ENCODE measurements at regions not wholly inside any gene's neighbourhood (a gene's known extent, or its start where the extent isn't known, plus 50 kb on each side); places are given as distances from the start of the nearest gene placed in this dataset.
A peak's percentile ranks its signal among the peaks of the same experiment; 100 is the strongest.

DNA sequence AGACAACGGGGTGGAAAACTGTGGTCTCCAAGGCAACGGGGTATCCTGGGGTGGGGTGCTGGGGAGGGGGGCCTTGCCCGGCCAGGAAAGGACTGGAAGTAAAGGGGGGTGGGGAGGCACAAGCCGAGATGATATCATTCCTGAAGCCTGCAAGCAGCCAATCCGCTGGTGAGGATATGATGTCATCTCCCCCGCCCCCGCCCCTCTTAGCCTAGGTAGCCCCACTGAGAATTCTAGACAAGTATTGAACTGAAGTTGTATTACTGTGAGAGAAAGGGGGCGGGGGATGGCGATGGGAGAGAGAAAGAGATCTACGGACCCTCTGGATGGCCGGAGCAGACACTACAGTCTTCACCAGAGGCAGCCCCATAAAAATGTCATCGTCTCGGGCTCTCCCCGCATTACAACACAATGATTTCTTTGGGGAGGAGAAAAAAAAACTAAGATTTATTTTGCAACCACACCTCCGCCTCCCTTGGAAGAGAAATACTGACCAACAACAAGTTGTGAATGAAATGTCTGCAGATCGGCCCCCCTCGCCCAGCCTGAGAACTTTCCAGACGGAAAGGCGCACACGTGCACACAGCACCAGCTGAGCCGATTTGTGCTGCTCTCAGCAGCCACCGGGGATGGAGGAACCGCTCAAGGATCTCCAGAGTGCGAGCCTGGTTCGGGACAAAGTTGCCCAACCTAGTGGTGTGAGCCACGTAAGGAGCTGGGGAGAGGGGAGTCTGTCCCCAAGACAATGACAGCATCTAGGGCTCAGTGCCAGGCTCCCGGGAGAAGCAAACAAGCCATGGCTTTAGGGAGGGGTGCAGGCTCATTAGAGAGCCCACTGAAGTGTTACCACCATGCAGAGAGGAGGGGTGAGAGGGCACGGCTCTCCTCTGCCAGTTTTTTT is 222.1 kb downstream of the SOX9 start:
- DNase-seq (ENCODE audit: low read depth) = peak; percentile 68

DNA sequence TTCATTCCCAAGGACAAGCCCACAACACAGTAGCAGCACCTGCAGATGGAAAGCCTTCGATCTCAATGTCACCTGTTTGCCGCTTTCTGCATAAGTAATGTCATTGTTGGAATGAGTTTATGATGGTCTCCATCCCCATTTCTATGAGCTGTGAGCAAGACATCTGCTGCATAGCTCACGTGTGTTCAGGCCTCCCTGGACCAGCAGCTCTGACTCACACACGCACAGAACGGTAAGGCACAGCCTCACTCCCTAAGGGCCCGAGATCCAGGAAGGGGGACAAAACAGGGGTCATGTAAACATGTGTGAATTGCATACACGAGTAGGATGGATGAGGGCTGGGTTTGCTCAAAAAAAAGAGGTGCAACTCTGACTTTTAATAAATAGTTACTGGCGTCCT is 223.1 kb downstream of the SOX9 start:
- DNase-seq (ENCODE audit: low read depth) = peak; percentile 41

DNA sequence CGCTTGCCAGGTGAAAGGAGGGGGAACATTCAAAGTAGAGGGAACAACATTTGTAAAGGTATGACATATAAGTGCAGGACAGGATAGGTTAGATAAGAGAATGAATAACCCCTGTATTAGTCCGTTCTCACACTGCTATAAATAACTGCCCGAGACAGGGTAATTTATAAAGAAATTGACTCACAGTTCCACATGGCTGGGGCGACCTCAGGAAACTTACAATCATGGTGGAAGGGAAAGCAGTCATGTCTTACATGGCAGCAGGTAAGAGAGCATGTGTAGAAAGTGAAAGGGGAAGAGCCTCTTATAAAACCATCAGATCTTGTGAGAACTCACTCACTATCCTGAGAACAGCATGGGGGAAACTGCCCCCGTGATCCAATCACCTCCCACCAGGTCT is 223.8 kb downstream of the SOX9 start:
- DNase-seq (ENCODE audit: low read depth) = peak; percentile 44

DNA sequence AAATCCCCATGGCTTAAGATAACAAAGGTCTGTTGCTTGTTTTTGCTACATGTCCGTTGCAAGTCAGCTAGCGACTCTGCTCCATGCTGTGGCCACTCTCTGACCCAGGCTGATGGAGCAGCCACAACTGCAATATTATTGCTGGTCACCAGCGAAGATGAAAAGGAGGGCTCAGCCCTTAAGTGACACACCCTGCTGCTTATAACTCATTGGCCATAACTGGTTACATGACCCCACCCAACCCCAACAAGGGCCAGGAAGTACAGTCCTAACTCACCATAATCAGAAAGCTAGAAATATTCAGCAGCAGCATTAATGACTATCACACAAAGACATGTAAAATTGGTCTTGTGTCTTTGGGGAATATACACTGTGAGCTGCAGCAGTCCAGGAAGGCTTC is 224.3 kb downstream of the SOX9 start:
- DNase-seq (ENCODE audit: low read depth) = no peak

DNA sequence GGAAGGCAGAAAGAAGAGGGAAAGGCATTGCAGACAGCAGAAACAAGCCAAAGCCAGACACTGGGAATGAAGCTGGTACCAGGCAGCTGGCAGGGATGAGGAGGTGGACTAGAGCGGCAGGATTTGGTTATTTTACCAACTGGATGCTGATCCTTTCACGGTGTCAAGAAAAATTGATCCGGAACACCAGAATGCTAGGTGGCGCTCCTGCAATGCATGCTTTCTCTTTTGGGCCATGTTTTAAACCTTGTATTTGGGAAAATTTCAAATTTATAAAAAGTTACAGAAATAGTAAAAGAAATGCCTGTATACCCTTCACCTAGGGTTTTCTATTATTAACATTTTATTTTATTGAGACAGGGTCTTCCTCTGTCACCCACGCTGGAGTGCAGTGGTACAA is 224.7 kb downstream of the SOX9 start:
- DNase-seq (ENCODE audit: low read depth) = no peak

DNA sequence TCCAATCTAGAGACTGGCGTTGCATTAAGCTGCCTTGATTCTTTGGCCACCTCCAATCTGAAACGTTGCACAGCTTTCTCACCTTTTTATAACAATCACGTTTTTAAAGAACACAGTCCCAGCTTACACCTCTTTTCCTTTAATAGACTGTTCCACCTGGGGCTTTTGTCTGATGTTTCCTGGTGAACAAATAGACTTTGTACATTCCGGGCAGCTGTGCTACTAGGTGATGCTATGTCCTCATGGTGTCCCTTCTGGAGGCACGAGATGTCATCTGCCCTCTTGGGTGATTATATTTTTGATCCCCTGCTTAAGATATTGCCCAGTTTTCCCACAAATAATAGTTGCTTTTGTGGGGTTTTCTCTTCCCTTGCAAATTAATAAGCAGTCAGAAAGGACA is 225.5 kb downstream of the SOX9 start:
- no peak for DNase-seq (ENCODE audit: low read depth)

DNA sequence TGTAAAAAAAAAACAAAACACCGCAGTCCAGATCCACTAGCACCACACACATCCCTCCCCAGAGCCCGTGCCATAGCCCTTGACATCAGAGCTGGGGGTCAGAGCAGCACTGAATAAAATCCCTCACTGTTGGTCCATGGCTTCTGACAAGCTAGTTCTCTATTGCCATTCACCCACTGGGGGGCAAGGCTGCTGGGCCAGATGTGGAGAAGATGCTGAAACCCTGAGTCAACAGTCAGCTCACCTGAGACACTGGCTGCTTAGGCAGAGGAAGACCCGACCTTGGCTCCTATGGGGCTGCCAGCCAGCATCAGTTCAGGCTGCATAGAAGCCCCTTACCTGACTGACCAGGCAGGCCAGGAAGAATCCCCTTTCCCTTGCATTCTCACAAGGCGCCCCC is 228.2 kb downstream of the SOX9 start:
- DNase-seq (ENCODE audit: low read depth) = no peak

DNA sequence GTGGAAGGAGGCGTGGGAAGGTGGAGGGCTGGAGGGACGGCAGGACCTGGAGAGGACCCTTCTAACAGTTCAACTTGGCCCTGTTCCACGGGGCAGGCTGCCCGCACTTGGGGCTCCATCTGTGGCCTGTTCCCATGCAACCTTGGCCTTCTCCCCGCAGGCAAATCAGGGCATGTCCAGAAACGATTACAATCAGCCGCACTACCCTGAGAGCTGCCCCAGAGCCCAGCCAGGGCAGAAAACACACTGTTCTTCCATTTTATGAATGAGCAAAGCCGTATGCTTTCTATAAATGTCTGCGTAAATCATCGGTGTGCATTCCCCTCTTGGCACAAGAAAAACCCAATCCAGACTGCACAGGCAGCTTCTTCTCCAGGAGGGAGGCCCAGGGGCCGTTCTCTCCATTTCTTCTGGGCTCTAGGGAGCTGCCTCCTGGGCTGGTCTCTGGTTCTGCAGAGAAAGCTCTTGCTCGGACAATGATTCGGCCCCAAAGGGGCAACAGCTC is 228.7 kb downstream of the SOX9 start:
- no peak for DNase-seq (ENCODE audit: low read depth)

DNA sequence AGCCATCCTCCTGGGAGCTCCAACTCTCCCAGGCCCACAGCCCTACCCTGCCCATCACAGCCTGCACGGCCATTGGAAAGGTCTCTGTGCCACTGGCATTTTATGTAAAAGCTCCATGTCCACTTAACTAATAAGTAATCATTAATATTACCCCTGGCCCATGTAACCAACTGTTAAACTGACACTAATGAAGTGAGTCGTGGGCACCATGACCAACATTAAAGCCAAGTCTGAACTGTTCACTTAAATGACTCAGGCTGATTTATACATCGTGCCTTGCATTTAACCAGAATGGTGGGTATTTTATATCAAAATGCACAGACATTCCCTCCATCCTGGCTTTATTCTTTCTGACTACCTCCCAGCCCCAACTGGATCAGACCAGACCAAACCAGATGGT is 229.3 kb downstream of the SOX9 start:
- DNase-seq (ENCODE audit: low read depth) = peak; percentile 77

DNA sequence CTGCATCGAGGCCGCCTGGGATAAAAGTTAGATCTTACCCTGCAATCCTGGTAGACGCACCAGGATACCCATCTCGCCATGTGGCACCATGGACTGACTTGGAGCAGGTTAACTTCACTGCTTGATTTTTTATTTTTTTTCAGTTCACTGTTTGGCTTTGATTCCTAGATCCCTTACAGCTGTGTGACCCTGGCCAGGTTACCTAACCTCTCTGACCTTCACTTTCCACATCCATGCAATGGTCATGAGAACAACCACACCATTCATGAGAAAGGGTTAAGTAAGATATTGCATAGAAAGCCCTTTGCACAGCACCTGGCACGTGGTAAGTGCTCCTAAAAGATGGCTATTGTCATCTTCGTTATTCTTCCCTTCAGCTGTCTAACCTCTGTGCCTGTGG is 230.5 kb downstream of the SOX9 start:
- DNase-seq (ENCODE audit: low read depth) = no peak

DNA sequence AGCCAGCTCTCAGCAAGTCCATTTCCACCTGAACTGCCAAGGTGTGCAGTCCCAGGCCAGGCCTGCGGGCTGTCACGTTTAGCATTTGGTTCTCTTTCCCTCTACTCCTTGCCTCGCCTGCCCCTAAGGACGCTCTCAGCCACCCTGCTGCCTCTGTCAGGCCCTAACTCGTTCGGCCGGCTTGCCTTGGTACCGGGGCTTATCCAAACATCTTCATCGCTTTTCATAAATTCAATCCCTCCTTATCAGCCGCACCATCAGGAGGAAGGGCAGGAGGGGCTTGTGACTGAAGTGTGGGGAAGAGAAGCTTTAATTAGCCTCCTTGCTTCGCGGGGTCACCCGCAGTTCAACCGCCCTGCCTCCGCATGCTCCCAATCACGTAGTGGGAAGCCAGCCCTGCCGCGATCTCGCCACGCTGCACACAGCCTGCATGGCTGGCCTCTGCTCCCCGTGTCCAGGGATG is 231.1 kb downstream of the SOX9 start:
- DNase-seq (ENCODE audit: low read depth) = no peak

DNA sequence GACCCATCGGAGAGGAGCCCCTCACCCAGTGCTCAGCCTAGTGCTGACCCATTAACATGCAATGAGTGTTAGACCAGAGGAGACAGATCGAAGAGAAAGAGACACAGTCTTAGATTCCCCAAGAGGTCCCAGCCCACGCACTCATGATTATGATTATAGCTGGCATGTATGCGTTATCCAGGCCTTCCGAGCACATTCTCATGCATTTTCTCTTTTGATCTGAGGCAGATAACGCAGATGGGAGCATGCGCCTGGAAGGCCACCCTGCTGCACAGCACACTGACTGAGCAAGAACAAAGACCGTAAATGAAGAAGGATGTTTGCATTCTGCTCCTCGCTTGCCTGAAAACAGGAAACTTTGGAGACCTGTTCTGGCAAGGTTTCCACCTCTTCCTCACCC is 232.7 kb downstream of the SOX9 start:
- DNase-seq (ENCODE audit: low read depth) = no peak

DNA sequence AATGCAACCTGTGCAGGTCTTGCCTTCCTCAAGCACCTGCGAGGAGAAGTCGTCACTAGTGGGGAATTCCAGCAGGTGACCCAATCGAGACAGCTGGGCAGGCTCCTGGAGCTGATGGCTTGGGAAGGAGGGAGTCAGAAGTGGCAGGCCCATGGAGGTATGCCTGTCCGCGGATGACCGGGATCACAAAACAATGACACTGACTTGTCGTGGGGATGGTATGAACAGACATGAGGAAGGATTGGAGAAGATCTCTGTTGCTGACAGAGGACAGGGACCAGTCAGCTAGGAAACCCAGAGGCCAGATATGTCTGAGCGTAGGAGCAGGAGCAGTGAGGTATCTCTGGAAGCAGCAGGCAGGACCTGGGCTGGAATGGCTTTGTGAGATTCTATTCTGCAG is 233.3 kb downstream of the SOX9 start:
- no peak for DNase-seq (ENCODE audit: low read depth)

DNA sequence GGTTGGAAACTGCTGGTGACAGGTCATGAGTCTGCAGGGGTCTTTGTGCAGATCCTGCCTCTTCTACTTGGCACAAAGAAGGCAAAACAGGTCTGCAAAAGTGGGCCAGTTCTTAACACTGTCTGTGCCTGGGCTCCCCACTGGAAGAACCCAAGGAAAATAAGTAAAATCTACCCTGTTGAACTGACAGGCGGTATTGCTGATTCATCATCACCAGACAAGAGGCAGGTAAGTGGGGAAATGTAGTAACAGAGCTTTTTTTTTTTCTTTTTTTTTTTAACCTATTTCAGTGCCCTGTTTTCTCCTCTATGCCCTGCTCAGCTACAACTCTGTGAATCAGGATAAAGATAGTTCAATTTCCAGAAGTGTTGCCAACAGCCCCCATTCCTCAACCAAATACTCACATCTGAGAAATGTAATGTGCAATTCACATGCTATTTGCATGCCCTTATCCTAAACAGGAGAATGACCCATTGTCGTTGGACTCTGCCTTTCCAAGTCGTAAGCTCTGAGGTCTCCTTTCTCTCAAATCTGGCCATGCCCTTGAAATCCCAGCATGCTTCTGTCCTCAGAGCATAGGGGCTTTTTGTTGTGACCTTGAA is 237.0 kb downstream of the SOX9 start:
- DNase-seq (ENCODE audit: low read depth) = no peak

DNA sequence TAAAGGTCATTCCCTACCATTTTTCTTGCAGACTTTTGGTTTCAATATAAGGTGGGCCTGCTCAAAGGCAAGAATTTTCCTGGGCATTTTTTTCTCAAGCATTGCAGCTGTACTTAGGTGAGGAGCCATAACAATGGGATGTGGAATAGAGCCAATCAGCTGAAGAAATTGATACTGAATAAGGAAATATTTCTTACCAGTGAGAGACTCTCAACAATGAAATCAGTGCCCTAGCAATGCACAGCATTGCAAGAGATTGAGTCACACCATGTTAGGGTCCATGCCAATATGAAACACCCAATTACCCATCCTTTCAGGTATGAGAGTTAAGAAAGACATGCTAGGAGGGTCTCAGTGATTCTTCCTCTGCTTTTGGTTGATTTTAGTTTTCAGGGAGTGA is 237.6 kb downstream of the SOX9 start:
- peak; percentile 93 for DNase-seq (ENCODE audit: low read depth)

DNA sequence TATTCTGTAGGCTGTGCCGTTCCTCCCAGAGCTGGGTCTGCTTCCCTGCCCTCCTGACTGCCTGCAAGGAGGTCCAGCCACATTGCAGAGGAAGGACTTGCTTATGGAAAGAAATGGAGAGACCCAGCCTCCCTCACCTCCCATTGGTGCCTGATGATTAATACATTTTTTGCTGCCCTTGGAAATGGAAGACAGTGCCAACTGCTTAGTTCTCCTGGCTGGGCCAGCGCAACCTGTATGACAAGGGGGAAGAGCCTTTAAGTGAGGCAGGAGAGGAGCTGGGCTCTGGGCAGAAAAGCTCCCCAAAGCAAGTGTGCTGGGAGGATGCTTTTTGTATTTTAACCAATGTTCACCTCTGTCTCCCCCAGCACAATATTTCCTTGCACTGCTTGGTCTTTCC is 238.5 kb downstream of the SOX9 start:
- no peak for DNase-seq (ENCODE audit: low read depth)

DNA sequence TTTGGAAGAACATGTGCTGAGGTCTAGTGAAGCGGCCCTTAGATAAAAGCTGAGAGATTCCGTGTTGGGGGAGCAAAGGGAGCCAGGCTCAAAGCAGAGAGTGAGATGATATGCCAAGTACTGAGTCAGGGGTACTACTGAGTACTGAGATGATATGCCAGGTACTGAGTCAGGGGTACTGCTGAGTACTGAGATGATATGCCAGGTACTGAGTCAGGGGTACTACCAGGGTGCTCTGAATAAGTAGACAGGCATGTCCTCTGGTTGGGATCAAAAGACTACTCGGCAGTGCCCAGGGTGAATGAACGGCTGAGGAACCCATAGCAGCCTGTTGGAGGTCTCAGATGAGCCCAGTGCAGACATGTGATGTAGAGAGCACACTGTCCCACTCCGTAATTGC is 239.0 kb downstream of the SOX9 start:
- no peak for DNase-seq (ENCODE audit: low read depth)

DNA sequence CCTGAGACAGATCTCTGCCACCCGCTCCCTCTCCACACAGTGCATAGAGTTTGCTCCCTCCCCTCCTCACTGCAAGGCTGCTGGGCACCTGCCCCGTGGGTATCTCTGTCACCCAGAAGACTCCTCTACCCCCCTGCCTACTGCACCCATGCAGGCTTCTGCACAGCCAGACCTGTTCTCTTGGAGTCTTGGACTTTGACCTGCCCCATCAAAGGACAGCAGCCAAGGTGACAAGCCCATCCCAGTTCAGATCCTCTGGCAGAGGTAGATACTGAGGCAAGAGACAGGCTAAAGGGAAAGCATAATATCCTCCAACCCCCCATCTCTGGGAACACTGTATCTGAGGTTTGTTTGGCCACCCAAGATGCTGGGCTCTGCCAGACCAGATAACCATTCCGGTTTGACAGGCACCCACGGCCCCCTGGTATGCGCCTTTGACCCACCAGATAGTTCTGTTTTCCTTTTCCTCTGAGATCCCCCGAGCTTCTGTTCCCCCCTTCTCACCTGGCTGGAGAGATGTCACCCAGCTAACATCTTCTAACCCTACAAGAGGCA is 239.6 kb downstream of the SOX9 start:
- DNase-seq (ENCODE audit: low read depth) = no peak

DNA sequence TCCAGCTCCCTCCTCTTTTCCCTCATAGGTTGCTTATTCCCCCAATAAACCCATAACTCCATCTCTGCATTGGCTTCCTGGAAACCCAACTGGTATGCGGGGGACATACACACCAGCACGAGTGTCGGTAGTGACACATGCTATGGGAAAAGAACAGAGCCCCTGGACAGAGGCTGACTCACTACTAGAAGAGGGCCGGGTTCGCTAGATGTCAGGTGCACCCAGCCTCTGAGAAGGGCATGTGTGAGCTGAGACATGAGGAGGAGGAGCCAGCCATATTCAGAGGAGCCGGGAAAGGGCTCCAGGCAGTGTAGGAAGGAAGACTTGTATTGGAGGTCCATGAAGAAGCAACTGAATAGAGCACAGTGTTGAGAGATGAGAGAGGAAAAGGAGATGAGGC is 241.1 kb downstream of the SOX9 start:
- peak; percentile 41 for DNase-seq (ENCODE audit: low read depth)

DNA sequence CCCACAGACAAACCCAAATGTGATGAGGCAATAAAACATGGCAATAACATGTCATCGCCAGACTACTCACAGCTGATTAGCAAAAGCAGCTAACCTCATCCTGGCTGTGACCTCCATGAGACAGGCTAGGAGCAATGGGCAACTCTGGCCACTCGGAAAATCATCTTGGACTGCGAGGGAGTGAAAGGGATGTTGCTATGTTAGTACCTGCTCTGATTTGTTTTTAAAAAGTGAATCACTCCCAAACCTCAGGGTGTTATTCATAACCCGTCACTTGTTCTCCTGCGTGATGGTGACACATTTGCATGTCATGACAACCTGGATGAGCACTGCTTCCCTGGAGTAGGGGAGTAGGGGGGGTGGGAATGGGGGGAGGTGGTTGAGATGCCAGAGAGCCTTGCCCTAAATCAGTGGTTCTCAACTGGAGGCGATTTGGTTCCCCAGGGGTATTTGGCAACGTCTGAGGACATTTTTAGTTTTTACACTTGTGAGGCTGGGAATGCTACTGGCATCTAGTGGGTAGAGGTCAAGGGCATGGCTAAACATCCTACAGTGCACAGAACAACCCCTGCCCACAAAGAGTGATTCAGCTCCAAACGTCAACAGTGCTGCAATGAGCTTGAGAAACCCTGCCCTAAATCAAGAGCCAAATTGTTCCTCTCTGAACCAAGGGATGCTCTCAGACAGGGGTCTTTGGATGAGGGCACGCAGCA is 241.7 kb downstream of the SOX9 start:
- peak; percentile 83 for DNase-seq (ENCODE audit: low read depth)

DNA sequence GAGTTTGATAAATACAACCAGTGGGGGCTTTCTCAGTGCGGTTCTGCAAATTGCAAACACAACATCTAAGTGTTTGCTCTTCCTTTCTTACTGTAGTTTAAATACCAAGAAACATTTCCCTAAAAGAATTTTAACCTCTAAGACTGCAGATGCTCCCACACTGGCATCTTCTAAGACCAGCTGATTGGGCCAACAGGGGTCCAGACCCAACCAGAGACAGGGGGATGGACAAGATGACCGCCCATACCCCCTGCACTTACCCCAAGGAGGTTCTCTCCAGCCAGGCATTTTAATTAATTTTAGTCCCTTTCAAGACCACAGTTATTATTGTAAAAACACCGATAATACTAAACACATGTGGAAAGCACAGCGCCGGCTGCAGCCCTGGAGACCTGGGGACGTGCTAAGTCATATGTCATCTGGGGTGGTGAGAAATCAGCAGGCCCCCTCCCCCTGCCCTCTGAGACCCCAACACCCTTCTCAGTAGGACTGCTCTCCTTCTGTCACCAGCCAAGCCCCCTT is 242.3 kb downstream of the SOX9 start:
- no peak for DNase-seq (ENCODE audit: low read depth)

DNA sequence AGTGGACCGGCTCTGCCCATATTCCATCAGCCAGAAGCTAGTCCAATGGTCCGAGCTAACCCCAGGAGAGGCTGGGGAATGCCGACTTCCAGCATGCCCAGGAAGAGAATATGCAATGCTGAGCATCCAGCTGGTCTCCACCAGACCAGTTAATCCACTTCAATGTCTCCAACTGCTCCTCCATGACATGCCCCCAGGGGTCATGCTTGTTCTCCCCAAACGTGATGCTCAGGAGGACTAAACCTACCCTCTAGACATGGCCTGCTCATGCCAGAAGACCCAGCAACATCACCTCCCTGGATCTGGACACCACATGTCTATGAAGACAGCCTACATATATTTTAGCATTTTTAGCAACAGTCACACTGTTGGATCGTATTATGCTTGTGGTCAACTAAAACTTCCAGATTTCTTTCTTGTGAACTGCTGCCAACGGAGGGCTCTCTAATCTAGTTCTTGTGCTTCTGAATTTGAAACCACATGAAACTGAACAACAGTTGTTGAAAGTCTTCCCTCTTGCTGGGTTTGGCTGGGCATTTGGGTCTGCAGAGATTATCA is 245.1 kb downstream of the SOX9 start:
- DNase-seq (ENCODE audit: low read depth) = no peak

Measured in renal cortical epithelial cell (primary cell).